Dedifferentiated amniotic fluid mesenchymal stem cell (primary cell): ENCODE measurements at regions not wholly inside any gene's neighbourhood (a gene's known extent, or its start where the extent isn't known, plus 50 kb on each side); places are given as distances from the start of the nearest gene placed in this dataset.
"Not testable (repeated sequence)": the region's sequence is repeated elsewhere in the genome, so short reads cannot be mapped to it uniquely, and the experiment has no call there.

Experiments used
- DNase-seq: peaks from one replicate; pipeline ENCODE4 v3.0.0-alpha.2; 2016; ENCODE audit errors: extremely low spot score

DNA sequence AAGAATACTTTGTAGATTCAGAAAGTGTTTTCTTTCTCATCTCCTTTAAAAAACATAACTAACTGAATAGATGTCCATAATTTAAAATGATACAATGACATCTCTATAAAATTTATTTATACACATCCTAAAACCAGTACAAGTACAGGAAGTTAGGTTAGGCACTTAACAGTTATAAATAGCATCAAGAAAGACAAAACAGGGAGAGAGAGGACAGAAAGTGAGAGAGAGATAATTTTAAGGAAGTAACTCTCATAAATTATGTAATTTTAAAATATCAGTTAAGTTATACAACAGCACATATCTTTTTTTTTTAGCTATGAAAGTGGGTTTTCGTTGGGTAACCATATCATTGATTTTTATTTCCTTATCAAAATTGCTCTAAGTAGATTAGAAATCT lies 1068.6 kb downstream of the TAF11L14 start:
- no peak for DNase-seq

DNA sequence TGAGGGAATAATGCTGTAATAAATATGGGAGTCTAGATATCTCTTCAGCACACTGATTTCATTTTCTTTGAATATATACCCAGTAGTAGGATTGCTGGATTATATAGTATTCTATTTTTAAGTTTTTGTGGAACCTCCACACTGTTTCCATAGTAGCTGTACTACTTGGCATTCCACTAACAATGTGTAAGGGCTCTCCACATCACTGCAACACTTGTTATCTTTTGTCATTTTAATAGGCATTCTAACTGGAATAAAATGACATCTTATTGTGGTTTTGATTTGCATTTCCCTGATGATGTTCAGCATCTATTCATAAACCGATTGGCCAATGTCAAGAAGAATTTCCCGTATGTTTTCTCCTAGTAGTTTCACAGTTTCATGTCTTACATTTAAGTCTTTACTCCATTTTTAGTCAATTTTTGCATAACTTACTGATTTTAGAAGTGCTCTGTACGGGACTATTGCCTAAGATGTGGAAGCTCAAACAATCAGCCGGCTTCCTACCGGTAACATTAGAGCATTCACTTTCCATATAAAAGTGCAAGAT lies 1078.8 kb downstream of the TAF11L14 start:
- DNase-seq: no peak

DNA sequence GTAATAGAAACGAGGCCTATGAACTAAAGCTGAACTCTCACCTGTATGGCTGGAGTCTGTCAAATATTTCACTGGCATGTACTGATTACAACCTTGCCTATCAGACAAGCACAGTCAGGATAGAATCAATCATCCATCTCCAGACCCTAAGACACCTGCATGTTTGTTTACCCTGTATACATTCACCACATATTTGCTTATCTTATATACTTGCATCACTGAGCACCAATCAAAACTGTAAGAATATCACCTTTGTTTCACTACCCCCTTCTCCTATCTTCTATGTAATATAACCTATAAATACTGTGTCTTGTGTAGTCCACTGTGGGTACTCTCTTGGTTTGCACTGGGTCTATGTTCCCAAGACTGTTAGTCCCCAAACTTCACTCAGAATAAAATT lies 1085.7 kb downstream of the TAF11L14 start:
- no peak for DNase-seq

DNA sequence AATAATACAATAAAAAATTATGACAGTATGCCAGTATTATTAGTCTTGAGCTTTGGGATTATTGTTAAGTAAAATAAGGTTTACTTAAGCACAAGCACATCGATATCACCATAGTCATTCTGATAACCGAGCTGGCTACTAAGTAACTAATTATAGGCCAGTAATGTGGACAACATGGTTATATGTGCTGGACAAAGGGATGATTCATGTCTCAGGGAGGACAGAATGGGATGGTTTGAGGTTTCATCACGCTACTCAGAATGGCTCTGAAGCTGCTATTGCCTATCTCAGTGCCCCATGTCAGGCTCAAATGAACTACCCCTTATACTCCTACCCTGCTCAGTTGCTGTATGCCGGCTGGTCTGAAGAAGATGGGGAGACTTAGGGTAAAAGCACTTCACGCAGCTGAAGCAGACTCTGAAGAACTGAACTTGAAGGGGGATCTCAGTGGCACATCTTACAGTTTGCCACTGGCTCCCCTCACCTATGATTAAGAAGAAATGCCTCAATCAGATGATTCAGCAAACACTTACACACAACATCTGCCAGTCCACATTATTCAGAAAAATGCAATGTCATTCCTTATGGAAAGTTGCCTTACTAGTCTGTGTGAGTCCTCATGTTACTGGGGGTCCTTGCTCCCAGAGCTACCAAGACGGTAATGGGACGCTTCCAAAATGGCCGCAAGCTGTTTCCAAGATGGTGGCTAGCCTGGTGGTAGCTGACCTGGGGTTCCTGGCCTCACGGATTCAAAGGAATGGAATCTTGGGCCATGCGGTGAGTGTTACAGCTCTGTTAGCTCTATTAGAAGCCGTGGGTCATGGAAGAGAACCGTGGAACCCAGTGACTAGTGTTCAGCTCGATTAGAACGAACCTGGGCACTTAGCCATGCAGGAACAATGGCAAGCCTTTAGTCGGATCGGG lies 1098.6 kb downstream of the TAF11L14 start:
- DNase-seq: no peak

DNA sequence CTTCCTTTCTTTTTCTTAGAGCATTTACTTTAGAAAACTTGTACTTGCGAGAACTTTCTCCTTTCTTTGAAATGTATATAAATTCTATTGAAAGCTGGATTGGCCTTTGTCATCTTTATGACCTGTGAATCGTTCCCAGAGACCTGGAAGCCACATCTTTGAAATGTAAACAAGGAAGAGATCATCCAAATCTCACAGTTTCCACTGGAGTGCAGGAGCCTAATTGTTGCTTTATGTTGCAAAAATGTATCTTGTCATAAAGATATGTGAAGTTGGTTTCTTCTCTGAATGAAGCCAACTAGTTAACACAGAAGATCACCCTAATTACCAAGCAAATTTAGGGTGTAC lies 1101.8 kb downstream of the TAF11L14 start:
- no peak for DNase-seq

DNA sequence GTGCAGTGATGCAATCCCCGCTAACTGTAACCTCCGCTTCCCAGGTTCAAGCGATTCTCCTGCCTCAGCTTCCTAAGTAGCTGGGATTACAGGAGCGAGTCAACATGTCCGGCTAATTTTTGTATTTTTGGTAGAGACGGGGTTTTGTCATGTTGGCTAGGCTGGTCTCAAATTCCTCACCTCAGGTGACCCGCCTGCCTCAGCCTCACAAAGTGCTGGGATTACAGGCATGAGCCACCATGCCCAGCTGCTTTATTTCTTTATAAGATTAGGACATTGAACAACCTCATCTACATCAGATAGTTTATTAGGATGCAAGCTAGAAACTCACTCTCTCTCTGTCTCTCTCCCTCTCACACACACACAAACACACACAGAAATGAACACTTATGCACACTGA lies 1102.5 kb downstream of the TAF11L14 start:
- not testable (repeated sequence) for DNase-seq

DNA sequence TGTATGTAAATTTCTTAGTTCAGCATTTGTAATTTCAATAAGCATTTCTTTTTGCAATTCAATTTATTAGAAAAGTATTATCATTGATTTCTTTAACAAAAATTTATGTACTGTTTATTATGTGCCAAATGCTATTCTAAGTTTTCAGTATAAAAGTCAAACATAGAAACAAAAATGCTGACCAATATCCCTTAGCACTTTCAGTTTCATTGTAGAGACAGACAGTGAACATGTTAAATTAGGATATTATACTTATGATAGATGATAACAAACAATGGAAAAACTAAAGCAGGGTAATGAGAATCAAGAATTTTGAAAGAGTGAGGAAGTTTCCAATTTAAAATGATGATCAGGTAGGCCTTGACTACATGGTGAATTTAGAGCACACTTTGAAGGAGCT lies 1106.0 kb downstream of the TAF11L14 start:
- no peak for DNase-seq

DNA sequence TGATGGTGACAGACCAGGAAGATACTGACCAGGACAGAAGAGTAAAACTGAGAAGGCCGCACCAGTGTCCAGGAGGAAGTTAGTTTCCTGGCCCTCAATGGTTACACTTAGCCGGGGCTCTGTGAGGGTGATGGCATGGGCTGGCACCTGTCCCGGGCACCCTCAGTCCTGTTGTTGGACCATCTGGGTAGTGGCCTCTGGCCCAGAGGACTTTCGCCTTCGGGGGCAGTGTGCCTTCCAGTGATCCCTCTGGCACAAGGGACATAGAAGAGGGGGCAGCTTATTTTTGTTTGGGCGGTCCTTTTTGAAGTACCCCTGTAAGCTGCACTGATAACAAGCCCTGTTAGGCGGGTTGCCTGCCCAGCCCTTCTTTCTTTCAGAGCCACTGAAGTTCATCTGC lies 1108.6 kb downstream of the TAF11L14 start:
- no peak for DNase-seq

DNA sequence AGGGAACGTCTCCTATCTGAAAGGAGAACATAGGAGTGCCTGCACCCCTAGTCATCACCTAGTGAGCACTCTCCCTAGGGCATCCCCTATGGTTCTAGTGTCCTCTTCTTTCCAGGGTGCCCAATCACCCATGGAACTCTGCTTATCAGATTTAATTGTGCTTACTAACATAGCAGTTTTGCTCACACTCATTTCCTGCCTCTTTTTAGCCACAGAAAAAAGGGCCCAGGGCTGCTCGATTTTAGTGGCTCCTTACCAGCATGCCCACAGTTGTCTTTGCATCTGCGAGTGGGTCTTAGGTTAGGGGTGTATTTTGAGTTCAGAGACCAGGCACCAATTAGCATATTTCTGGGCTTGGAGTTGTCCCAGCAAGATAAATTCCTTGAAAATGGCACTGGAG lies 1110.2 kb downstream of the TAF11L14 start:
- DNase-seq: no peak

DNA sequence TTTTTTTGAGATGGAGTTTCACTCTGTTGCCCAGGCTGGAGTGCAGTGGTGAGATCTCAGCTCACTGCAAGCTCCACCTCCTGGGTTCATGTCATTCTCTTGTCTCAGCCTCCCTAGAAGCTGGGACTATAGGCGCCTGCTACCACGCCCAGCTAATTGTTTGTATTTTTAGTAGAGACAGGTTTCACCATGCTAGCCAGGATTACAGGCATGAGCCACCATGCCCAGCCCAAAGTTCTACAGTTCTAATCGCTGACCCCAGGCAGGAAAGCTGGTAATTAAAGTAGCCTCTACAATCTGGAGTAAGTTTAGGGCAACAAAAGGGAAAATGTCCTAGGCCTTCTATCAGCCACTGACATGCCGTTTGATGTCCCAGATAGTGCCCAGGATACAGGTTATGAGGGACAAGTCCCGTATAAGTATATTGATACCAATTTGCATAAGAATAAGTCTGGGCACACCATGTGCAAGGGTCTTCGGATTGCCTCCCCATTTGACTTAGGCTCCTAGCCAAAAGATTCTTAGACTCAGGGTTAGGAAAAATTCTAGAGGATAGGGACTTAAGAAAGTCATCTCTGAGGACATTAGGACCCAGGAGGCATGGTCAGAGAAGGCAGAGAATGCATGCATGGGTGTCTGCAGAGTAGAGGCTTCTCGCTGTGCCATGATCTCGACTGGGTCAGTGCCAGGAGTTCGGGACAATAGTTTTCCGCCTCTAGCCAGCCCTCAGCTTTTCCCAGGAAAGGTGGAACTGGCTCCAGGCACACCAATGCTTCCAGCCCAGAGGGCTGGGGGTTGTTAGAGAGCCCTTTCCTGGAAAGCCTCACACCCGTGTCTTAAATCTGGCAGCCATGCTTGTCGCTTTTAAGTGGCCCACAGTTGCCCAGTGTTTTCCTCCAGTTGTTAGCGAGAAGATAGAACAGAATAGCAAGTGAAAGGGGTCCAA lies 1111.1 kb downstream of the TAF11L14 start:
- DNase-seq: no peak

DNA sequence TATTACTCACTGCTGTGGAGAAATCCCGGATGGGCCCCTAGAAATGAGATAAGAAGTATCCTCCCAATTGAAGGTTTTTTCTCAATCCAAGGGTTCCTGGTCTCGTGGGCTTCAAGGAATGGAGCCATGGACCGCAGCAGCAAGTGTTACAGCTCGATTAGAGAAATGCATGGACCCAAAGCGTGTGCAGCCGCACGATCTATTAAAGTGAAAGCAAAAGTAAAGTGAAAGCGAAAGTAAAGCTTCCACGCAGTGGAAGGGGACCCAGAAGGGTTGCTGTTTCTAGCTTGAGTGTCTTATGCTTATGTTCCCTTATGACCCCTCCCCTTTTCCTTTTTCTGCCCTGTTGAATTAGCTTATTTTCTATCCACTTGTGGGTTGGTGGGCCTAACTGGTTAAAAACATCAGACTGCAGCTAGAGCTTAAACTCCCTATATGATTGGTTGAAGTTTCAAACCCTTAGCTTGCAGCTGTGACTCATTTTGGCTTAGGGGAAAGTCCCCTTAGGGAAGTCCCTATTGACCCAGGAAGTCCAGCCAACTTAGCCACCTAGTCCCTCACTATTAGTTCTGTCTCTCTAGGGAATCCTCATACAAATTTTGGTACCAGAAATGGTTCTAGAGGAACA lies 1111.8 kb downstream of the TAF11L14 start:
- DNase-seq: no peak

DNA sequence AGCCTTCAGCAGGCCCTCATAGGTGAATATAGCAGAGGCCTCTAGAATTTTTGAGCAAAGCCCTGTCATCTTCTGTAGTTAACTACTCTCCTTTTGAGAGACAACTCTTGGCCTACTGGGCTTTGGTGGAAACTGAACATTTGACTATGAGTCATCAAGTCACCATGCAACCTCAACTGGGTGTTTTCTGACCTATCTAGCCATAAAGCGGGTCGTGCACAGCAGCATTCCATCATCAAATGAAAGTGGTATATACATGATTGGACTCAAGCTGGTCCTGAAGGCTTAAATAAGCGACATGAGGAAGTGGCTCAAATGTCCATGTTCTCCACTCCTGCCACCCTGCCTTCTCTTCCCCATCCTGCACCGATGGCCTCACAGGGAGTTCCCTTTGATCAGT lies 1115.5 kb downstream of the TAF11L14 start:
- DNase-seq: no peak

DNA sequence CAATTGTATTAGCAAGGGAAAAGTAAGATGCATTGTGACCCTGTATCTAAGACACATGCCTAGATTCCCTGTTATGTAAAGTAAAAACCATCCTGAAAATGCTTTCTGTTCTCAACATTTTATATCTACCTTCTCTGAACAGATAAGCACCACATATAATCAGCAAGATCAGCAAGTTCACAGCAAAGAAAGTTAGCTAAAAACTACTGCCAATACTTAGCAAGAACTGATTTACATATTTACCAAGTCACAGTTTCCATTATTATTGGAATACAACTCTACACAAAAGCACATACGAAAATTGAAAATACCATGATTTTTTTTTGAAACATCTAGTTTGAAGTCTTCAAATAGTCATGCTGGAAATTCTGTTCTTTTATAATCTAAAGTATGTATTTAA lies 1118.1 kb downstream of the TAF11L14 start:
- DNase-seq: no peak

DNA sequence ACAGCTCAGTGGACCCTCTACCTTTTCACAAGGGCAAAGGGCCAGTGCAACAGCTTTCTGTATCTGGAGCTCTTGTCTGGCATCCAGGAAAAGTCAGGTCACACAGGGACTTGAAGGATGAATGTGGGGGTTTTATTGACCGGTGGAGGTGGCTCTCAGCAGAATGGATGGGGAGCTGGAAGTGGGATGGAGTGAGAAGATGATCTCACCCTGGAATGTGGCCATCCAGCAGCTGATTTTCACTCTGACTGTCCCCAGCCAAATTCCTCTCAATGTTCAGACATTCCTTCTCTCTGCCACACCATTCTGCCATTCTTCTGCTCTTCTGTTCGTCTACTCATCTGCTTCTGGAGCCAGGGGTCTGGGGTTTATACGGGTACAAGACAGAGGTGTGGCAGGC lies 1119.9 kb downstream of the TAF11L14 start:
- no peak for DNase-seq

DNA sequence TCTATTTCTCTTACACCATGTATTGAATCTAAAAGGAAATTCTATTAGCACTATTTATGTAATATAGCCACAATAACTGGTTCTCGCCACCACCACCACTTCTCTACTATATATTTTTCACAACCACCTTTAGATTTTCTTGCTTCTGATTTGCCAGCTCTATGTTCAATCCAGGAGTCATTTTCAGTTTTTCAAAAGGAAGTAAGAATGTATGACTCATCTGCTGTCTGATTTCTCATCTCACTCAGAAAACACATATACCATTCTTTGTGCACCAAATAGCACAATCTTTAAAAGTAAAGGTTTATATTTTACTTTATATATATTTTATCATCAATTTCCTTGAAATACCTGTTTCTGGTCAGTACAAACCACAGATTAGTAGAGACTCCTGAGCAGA lies 1127.5 kb downstream of the TAF11L14 start:
- no peak for DNase-seq

DNA sequence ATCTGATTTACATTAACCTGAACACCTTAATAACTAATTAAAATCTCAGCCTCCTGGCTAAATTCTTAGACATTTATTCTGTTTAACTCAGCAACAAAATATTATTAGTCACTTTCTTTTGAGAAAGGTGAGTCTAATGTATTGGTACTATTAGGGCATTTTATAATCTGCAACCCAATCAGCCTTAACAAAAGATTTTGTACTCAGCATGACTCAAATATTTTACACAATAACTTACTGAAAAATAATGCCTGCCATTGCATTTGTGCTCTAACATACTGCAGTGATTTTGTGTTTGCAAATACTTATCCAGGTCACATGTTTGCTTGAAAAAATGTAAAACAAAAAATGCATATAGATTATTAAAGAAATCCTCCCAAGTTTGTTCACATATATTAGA lies 1129.9 kb downstream of the TAF11L14 start:
- no peak for DNase-seq

DNA sequence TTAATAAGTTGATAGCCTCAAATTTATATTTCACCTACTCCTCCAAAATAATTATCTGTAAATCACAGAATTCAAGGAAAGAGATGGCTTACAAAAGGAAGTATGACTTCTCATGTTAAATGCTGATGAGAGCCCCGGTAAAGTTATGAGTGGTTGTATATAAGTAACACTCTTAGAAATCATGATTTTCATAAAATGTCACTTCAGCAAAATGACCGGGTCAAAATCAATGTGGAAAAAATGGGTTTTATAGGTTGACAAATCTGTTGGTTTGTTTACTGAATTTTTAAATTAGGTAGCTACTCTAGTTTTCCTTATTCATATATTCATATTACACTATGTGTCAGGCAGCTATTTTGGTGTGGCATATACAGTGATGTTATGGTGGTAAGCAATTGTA lies 1131.0 kb downstream of the TAF11L14 start:
- DNase-seq: no peak

DNA sequence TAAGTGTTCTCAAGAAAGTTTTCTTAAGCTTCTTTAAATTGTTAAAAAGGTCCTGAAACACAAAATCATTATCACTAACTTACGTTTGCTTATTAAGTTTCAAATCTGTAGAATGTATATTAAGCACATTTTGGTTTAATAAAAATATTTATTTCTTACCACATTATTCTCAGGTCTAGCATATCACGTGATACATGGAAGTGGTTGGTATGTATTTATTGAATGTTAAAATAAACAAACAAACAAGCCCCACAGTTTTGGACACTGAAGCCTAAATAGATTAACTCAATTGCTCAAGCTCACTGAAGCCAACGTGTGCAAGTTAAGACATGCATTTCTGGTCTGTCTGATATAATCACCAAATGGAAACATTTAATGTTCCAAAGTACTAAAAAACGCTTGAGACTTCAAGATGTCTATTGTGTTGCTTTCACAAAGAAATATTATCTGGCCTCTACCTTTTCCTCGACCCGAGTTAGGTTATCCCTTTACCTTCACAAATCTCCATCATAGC lies 1136.9 kb downstream of the TAF11L14 start:
- no peak for DNase-seq

DNA sequence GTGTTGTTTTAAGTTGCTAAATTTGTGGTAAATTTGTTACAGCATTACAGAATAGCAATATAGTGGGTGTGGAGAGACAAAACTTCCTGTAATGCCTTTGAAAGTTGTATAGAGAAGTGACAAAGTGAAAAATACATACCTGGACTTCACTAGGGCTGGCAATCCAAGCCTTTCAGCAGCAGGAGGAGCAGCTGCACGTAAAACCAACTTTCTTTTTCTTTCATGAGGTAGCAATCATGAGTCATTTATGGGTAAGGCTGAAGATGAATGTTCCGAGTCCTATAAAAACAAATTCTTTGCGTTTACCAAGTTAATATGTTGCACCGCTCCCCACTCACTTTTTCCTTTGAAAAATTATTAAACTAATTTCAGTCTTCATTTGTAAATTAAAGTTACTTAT lies 1138.2 kb downstream of the TAF11L14 start:
- no peak for DNase-seq

DNA sequence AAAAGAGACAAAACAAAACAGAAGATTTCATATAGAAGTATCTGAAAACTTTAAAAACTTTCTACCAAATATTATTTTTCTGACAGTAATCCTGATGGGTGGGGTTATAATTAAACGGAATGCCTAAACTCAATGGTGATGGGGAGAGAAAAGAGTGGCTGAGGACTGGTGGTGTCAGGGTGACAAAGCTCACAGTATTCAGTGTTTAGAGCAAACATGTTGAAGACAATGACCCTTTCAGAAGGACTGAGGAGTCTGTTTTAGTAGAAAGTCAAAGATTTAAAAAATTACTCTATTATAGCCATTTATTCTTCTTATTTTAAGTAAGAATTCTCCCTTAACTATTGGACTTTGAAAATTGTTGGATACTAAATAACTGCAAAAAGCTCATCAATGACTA lies 1144.0 kb downstream of the TAF11L14 start:
- no peak for DNase-seq

DNA sequence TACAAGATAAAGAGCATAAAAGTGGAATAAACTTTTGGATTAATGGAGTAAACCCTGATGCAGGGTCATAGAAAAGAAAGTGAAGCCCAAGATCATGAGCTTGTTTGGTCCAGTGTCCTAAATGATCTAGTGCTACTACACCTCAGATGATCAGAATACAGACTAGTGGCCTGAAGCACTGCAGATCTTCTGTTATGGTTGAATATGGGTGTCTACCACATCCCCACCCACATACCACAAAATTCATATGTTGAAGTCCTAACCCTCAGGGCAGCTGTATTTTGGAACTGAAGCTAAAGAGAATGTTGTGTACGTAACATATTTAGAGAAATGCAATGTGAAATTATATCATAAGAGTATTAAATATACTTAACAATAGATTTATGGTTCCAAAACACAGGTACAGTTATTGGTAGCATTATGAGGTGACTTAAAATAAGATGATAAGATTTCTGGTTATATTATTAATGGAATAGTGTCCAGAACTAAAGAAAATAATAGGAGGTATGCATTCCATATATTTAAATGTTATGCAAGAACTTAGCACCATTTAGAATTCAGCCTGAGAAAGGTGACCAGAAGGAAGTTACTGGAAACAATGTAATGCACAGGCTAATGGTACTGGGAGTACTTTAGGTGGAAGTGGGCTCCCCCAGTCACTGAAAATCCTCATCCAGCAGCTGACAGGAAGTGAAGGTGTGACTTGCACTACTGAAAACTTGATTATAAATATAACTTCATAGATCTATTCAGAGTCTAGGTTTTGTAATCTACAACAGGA lies 1155.1 kb downstream of the TAF11L14 start:
- no peak for DNase-seq
